ENCODE measurements at regions not wholly inside any gene's neighbourhood (a gene's known extent, or its start where the extent isn't known, plus 50 kb on each side); places are given as distances from the start of the nearest gene placed in this dataset.

GRCh38 chr7:114825423-114825951 is 96.4 kb upstream of the MDFIC start:
- no TSS peak for BruUV-seq (replicated peaks)
- Histone ChIP-seq H3K79me2 (ENCODE audit: insufficient read depth, low read depth, low read length) (no peaks in the 10 kb centered on the region), H3K9me3 (ENCODE audit: low read length) (no peaks in the 10 kb centered on the region; the same call in 1 of the 2 replicates), H2AFZ (ENCODE audit: low read length) (no peak overlapping the region), H3K4me1 (ENCODE audit: insufficient read depth, low read length, poor library complexity, severe bottlenecking) (no peaks in the 10 kb centered on the region), H3K4me3 (ENCODE audit: low read depth, low read length, poor library complexity, severe bottlenecking) (no peak overlapping the region), H4K20me1 (ENCODE audit: insufficient read depth, low read length) (no peaks in the 10 kb centered on the region), H3K4me2 (ENCODE audit: low read length) (no peak overlapping the region), H3K9me2 (ENCODE audit: insufficient read depth, low read length) (no peaks in the 10 kb centered on the region), H3K36me3 (ENCODE audit: insufficient read depth, low read length) (no peaks in the 10 kb centered on the region), H3K27ac (ENCODE audit: low read depth, low read length, poor library complexity, severe bottlenecking) (no peak overlapping the region)
- TF ChIP-seq EZH2phosphoT487 (IDR thresholded peaks at IDR 0.05; ENCODE audit: borderline replicate concordance, low read depth, low read length) (no peak), CTCF (conservative IDR thresholded peaks at IDR 0.05; ENCODE audit: low read length) (no peak)
- no peak for DNase-seq (ENCODE audit: low spot score)
- intact Hi-C loops (cut with micrococcal nuclease; ENCODE audit: unreplicated experiment) = no loop called here
- ChIA-PET POLR2A (no interaction called here), CTCF (ENCODE audit: unreplicated experiment) (no interaction called here)

GRCh38 chr7:114830952-114831351 is 90.9 kb upstream of the MDFIC start:
- H4K20me1 ChIP-seq (ENCODE audit: insufficient read depth, low read length) = no peaks in the 10 kb centered on the region
- no peak for DNase-seq (ENCODE audit: low spot score)
- TF ChIP-seq CTCF (conservative IDR thresholded peaks at IDR 0.05; ENCODE audit: low read length) = no peak
- TF ChIP-seq EZH2phosphoT487 (IDR thresholded peaks at IDR 0.05; ENCODE audit: borderline replicate concordance, low read depth, low read length) = no peak
- H3K9me2 ChIP-seq (ENCODE audit: insufficient read depth, low read length) = no peaks in the 10 kb centered on the region
- POLR2A ChIA-PET = no interaction called here
- intact Hi-C loops (cut with micrococcal nuclease; ENCODE audit: unreplicated experiment) = no loop called here
- no peaks in the 10 kb centered on the region for H3K79me2 ChIP-seq (ENCODE audit: insufficient read depth, low read depth, low read length)
- H3K36me3 ChIP-seq (ENCODE audit: insufficient read depth, low read length) = no peaks in the 10 kb centered on the region
- BruUV-seq (replicated peaks) = no TSS peak
- CTCF ChIA-PET (ENCODE audit: unreplicated experiment) = no interaction called here
- no peak overlapping the region for H3K4me2 ChIP-seq (ENCODE audit: low read length)
- H2AFZ ChIP-seq (ENCODE audit: low read length) = no peak overlapping the region
- no peak overlapping the region for H3K27ac ChIP-seq (ENCODE audit: low read depth, low read length, poor library complexity, severe bottlenecking)
- H3K9me3 ChIP-seq (ENCODE audit: low read length) = no peaks in the 10 kb centered on the region; the same call in 1 of the 2 replicates
- H3K4me3 ChIP-seq (ENCODE audit: low read depth, low read length, poor library complexity, severe bottlenecking) = no peak overlapping the region
- H3K4me1 ChIP-seq (ENCODE audit: insufficient read depth, low read length, poor library complexity, severe bottlenecking) = no peaks in the 10 kb centered on the region

- POLR2A ChIA-PET = interaction anchor here (1.4 kb wide), 1 partner anchor 31 kb away, joined by 3 read pairs; no protein-coding TSS in a partner anchor
- H2AFZ ChIP-seq (ENCODE audit: low read length) = no peak overlapping the region
- CTCF ChIA-PET (ENCODE audit: unreplicated experiment) = no interaction called here
- BruUV-seq (replicated peaks) = no TSS peak
- intact Hi-C loops (cut with micrococcal nuclease; ENCODE audit: unreplicated experiment) = no loop called here
- no peaks in the 10 kb centered on the region for H4K20me1 ChIP-seq (ENCODE audit: insufficient read depth, low read length)
- H3K27ac ChIP-seq (ENCODE audit: low read depth, low read length, poor library complexity, severe bottlenecking) = no peak overlapping the region
- no peak overlapping the region for H3K4me2 ChIP-seq (ENCODE audit: low read length)
- no peaks in the 10 kb centered on the region for H3K79me2 ChIP-seq (ENCODE audit: insufficient read depth, low read depth, low read length)
- DNase-seq (ENCODE audit: low spot score) = no peak
- no peaks in the 10 kb centered on the region for H3K9me3 ChIP-seq (ENCODE audit: low read length)
- no peak overlapping the region for H3K4me3 ChIP-seq (ENCODE audit: low read depth, low read length, poor library complexity, severe bottlenecking)
- TF ChIP-seq EZH2phosphoT487 (IDR thresholded peaks at IDR 0.05; ENCODE audit: borderline replicate concordance, low read depth, low read length) (no peak), CTCF (conservative IDR thresholded peaks at IDR 0.05; ENCODE audit: low read length) (no peak)
- H3K9me2 ChIP-seq (ENCODE audit: insufficient read depth, low read length) = no peaks in the 10 kb centered on the region
- H3K4me1 ChIP-seq (ENCODE audit: insufficient read depth, low read length, poor library complexity, severe bottlenecking) = no peaks in the 10 kb centered on the region
- H3K36me3 ChIP-seq (ENCODE audit: insufficient read depth, low read length) = no peaks in the 10 kb centered on the region
Measured at GRCh38 chr7:114832906-114833595, 88.8 kb upstream of the MDFIC start.

Data from OCI-LY7 (cell line).